Gastrocnemius medialis (tissue), 4 donors: ENCODE measurements at regions not wholly inside any gene's neighbourhood (a gene's known extent, or its start where the extent isn't known, plus 50 kb on each side); places are given as distances from the start of the nearest gene placed in this dataset.

Source experiments
- POLR2A ChIP-seq, 2 donors: fragments of 450-650 bp; IDR thresholded peaks; one replicate each; pipeline ENCODE4 v1.6.1; 2017; ENCODE audit warnings: antibody characterized with exemption in 2 of 2, mild to moderate bottlenecking in 2 of 2, moderate library complexity in 2 of 2
- TF ChIP-seq, protein P1 (sequence below), 5 experiments: fragments of 450-650 bp in 3 of 5; fragments of 200-600 bp in 2 of 5; sonication (generic) in 2 of 5; IDR thresholded peaks in 4 of 5; conservative IDR thresholded peaks in 1 of 5; 1 replicate in 4 of 5; 2 replicates in 1 of 5; pipeline ENCODE4 v1.5.1; 2016 to 2019; ENCODE audit warnings: antibody characterized with exemption in 5 of 5, mild to moderate bottlenecking in 3 of 5, moderate library complexity in 3 of 5

DNA sequence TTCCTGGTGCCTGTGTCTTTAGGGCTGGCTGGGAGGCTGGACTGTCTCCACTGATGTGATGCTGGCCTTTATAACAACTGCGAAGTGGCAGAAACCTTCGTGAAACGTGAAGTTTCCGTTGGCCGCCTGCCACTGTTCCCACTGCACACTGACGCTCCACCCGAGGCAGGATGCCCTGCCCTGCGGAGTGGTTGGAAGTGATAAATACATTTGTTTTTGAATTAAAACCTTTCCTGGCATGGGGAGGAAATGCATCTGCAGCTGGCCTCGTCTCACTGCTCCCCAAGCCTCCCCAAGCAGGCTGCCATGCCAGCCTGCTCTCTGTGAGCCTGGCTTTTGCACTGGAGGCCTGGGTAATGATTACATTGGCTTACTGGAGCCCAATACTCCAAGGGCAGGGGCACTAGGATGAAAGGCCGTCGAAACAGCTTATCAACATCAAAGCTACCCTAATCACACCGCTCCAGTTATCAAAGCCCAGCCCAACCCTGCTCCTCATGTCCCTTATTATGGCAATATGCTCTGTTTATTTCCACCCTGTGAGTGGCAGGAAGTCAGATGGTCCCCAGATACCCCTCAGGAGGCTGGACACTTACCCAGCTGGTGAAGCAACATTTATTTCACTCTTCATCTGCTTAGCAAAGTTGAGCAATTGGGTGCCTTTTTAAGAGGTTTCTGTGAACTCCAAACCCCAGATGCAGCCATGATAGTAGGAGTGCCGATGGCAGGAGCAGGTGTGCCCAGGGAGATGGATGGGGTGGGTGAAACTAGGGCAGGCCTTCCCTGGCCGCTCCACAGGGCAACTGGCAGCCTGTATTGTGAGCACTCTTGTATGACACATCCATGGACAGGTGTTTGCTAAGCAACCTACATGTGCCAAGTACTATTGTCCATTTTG lies 97.4 kb upstream of the ITGA6 start:
- TF ChIP-seq, protein P1, sequence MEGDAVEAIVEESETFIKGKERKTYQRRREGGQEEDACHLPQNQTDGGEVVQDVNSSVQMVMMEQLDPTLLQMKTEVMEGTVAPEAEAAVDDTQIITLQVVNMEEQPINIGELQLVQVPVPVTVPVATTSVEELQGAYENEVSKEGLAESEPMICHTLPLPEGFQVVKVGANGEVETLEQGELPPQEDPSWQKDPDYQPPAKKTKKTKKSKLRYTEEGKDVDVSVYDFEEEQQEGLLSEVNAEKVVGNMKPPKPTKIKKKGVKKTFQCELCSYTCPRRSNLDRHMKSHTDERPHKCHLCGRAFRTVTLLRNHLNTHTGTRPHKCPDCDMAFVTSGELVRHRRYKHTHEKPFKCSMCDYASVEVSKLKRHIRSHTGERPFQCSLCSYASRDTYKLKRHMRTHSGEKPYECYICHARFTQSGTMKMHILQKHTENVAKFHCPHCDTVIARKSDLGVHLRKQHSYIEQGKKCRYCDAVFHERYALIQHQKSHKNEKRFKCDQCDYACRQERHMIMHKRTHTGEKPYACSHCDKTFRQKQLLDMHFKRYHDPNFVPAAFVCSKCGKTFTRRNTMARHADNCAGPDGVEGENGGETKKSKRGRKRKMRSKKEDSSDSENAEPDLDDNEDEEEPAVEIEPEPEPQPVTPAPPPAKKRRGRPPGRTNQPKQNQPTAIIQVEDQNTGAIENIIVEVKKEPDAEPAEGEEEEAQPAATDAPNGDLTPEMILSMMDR (IDR thresholded peaks at IDR 0.05 in 4 of 5, conservative IDR thresholded peaks at IDR 0.05 in 1 of 5), result no peak
- TF ChIP-seq POLR2A (IDR thresholded peaks at IDR 0.05), result no peak
